Left ventricle myocardium superior (tissue), 1 donor: ENCODE measurements at regions not wholly inside any gene's neighbourhood (a gene's known extent, or its start where the extent isn't known, plus 50 kb on each side); places are given as distances from the start of the nearest gene placed in this dataset.

Source experiments
- ATAC-seq: fragments of 200-7000 bp; cut with Tn5 transposase; one replicate; pipeline ENCODE4 v1.9.1; 2020; ENCODE audit warnings: mild to moderate bottlenecking, moderate library complexity
- DNase-seq: peaks from one replicate; pipeline ENCODE4 v3.0.0-alpha.2; 2020
- intact Hi-C: fragments of 100-400 bp; cut with micrococcal nuclease; formaldehyde crosslinking; loops from one replicate; pipeline ENCODE4 v1.11.0; 2022
- donor health status: DM: no; HTN: yes; CAD: no; lungs with severe emphysema.

DNA sequence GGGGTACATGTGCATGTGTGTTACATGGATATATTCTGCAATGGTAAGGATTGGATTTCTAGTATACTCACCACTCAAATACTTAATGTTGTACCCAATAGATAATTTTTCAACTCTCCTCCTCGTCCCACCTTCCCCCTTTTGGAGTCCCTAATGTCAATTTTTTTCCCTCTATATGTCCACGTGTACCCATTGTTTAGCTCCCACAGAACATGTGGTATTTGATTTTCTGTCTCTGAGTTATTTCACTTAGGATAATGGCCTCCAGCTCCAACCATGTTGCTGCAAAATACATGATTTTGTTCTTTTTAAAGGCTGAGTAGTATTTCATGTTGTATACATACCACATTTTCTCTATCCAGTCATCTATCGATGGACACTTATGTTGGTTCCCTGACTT lies 97.2 kb upstream of the TMTC1 start:
- no peak for DNase-seq
- intact Hi-C loops, result no loop called here

DNA sequence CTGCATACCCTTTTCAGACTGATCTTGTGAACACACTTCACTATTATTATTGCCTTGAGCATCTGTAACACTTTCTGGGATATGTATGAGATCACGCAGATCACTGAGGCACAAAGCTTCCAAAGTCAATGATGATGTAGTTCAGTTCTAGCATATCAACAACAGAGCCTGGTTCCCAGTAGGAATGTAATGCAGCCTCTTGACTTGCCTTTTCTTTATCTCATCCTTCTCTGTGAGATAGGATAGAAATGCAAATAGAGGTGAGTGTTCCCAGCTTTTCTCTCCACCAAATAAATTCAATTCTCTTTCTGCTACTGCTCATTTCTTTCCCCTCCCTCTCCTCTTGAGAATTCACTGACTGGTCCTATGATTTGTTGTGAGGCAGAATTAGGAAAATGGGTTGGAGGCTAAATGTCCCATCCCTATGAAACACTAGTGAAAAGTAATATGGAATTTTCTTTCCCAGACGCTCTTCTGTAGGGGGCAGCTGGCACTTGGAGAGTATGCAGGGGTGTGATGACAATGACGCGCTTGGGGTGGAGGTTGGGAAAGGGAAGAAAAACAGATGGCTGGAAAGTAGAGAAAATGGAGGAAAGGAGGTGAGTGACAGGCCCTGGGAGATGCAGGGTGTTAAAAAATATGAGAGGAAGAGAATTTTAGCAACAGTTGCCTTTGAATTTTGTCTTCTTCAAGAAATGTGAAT lies 96.0 kb upstream of the TMTC1 start:
- DNase-seq, result no peak
- intact Hi-C loops, result no loop called here
- ATAC-seq, result no peak

More for the DNA sequence above, 97.2 kb upstream of the TMTC1 start:
- ATAC-seq, result no peak

DNA sequence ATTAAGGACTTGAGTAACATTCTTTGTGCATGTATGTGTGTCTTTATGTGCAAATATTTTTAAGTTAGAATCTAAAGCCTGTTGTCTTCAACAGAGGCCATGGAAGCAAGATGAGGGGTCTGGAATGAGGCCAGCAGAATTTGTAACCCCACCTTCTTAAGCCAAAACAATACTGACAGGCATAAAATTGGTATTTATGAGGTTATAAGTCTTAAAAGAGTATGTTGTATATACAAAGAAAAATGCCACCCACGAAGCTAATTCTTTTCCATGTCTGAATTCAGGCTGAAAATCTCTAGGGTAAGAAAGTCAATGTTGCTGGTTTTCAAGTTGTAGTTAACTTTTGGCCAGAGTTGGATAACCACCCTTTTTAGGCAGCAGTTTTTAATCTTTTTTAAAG lies 86.2 kb upstream of the TMTC1 start:
- ATAC-seq, result no peak

DNA sequence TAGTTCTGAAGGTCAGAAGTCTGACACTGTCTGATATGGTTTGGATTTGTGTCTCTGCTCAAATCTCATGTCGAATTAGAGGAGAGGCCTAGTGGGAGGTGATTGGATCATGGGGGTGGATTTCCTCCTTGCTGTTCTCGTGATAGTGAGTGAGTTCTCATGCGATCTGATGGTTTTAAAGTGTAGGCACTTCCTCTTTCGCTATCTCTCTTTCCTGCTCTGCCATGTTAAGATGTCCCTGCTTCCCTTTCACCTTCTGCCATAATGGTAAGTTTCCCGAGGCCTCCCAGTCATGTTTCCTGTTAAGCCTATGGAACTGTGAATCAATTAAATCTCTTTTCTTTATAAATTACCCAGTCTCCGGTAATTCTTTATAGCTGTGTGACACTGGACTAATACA lies 84.1 kb upstream of the TMTC1 start:
- intact Hi-C loops, result no loop called here
- ATAC-seq, result no peak
- DNase-seq, result no peak

More for the DNA sequence above, 86.2 kb upstream of the TMTC1 start:
- no peak for DNase-seq
- intact Hi-C loops, result no loop called here

DNA sequence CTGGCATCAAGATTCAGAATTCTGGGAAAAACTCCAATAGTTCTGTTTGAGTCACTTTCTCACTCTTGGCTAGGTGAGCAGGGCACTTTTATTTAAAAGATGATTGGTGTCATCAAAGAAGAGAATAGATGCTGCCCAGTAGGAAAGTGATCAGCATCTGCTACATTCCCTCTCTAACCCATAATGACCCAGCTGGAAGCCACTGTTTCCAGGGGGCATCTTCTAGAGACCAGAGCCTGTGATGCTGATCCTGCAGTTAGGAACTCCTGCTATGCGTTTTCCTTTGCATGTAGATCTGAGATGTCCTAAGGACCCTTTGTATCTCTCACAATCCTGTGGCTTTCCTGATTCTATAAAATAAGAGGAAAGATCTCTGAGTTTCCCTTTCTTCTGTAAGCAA lies 79.9 kb upstream of the TMTC1 start:
- ATAC-seq (no peak), DNase-seq (no peak)
- intact Hi-C loops, result no loop called here

DNA sequence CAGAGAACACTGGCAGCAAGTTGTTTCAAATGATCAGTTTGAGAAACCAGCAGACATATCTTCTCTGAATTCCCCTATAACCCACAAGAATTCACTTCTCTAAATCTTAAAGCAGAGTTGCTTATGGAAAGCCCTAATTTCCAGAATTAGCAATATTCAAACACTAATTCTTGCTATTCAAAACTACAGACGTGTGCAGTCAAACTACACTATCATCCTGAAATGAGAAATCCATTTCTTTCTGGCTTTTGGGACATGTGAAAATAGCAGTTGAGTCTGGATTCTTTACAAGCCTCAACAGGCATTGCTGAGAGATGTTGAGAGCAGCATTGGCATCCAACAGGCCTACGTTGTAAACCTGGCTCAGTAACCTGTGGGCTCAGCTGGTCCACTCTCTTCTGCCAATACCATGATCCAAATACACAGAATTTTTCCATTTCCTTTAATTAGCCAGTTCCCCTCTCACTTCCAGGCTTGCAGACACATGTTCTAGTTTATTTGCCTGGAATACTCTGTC lies 74.6 kb upstream of the TMTC1 start:
- peak; percentile 63 for ATAC-seq
- no peak for DNase-seq
- intact Hi-C loops, result no loop called here

DNA sequence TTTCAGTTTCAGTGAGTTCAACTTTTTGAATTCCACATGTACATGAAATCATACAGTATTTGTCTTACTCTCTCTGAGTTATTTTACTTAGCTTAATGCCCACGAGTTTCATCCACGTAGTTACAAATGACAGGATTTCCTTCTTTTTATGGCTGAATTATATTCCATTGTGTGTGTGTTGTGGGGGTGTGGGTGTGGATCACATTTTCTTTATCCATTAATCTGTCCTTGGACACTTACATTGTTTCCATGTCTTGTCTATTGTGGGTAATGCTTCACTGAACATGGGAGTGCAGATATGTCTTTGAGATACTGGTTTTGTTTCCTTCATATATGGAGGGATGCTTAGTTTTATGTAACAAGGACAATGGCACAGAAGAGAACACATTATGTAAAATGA lies 63.5 kb upstream of the TMTC1 start:
- intact Hi-C loops, result no loop called here
- ATAC-seq (no peak), DNase-seq (no peak)

DNA sequence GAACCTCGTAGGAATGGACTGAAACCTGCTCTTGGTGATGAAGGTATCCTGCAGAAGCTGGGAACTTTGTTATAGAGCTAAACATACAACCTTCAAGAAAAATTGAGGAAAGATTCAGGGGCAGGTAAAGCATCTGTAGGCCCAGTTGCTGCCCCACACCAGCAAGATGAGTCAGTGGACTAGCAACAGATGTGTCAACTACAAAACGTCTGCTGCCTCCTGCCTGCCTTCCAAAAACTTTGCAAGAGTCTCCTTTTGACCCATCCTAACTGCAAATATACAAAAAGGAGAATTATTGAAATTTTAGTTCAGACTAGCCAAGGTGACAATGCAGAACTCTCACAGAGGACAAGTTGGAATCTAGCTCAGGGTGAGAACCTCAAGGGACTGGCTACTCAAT lies 60.9 kb upstream of the TMTC1 start:
- no peak for ATAC-seq
- DNase-seq, result no peak
- intact Hi-C loops, result no loop called here

DNA sequence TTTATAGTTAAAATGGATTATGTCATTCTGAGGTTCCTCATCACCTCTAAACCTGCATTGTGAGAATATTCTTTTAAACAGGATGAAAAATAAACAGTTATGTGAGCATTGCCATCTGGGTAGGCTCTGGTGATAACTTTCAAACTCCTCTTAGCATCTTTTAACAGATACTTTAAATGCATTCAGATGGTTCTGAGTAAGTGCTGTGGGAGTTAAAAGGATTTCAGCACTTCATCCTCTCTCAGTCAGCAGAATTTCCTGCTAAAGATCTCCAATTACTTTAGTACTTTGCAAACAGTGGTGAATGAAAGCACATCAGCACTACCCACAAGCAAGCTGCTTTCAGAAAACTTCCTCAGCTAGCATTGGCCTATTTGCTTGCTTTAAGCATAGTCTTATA lies 59.3 kb upstream of the TMTC1 start:
- DNase-seq, result no peak
- intact Hi-C loops, result no loop called here
- no peak for ATAC-seq

DNA sequence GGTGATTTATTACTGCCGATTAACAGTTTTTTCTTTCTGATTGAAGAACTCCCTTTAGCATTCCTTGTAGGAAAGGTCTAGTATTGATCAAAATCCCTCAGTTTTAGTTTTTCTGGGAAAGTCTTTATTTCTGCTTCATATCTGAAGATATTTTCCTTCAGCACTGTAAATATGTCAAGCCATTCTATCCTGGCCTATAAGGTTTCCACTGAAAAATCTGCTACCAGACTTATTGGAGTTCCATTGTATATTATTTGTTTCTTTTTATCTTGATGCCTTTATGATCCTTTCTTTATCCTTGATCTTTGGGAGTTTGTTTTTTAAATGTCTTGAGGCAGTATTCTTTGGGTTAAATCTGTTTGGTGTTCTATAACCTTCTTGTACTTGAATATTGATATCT lies 55.0 kb upstream of the TMTC1 start:
- intact Hi-C loops, result no loop called here
- DNase-seq, result no peak
- ATAC-seq, result no peak
